Gastroesophageal sphincter (tissue), 4 donors: ENCODE measurements at regions not wholly inside any gene's neighbourhood (a gene's known extent, or its start where the extent isn't known, plus 50 kb on each side); places are given as distances from the start of the nearest gene placed in this dataset.
A peak's percentile ranks its signal among the peaks of the same experiment; 100 is the strongest.
"Not testable (repeated sequence)": the region's sequence is repeated elsewhere in the genome, so short reads cannot be mapped to it uniquely, and the experiment has no call there.

Source experiments
- ATAC-seq: fragments of 150-250 bp; one replicate; pipeline ENCODE4 v1.9.1; 2016; ENCODE audit warnings: mild to moderate bottlenecking, moderate library complexity
- H3K27ac ChIP-seq, 4 donors: fragments of 200-600 bp; sonication (generic) in 3 of 4; 1 replicate in 3 of 4; 2 replicates in 1 of 4; pipeline ENCODE4 v1.5.1; 2016 to 2019
- H3K27me3 ChIP-seq: fragments of 200-600 bp; sonication (generic); one replicate; pipeline ENCODE4 v1.5.1; 2019
- H3K36me3 ChIP-seq, 2 donors: fragments of 200-600 bp; sonication (generic); one replicate each; pipeline ENCODE4 v1.5.1; 2019; ENCODE audit warnings: control low read depth in 1 of 2
- H3K4me1 ChIP-seq, 3 donors: fragments of 200-600 bp; sonication (generic); 1 replicate in 2 of 3; 2 replicates in 1 of 3; pipeline ENCODE4 v1.5.1; 2016 to 2019; ENCODE audit warnings: control low read depth in 2 of 3
- H3K4me3 ChIP-seq, 2 donors: fragments of 200-600 bp; sonication (generic); one replicate each; pipeline ENCODE4 v1.5.1; 2019; ENCODE audit warnings: mild to moderate bottlenecking in 1 of 2, moderate library complexity in 1 of 2
- H3K9me3 ChIP-seq, 3 donors: fragments of 200-600 bp; sonication (generic); one replicate each; pipeline ENCODE4 v1.5.1; 2017 to 2019; ENCODE audit warnings: control low read depth in 2 of 3
- EP300 ChIP-seq: sonication (generic); formaldehyde crosslinking; IDR thresholded peaks from one replicate; pipeline ENCODE4 v1.6.1; 2017; ENCODE audit warnings: antibody characterized with exemption, mild to moderate bottlenecking
- POLR2A ChIP-seq, 2 donors: fragments of 450-650 bp; IDR thresholded peaks; one replicate each; pipeline ENCODE4 v1.6.1; 2017; ENCODE audit warnings: antibody characterized with exemption in 2 of 2, mild to moderate bottlenecking in 2 of 2, moderate library complexity in 1 of 2
- POLR2AphosphoS5 ChIP-seq: sonication (generic); formaldehyde crosslinking; IDR thresholded peaks from one replicate; pipeline ENCODE4 v1.6.1; 2017; ENCODE audit warnings: antibody characterized with exemption
- WGBS, 2 donors: methylation state at CpG; one replicate each; pipeline ENCODE4 v1.1.5; 2018; ENCODE audit warnings: low coverage in 1 of 2; 5-methylcytosine and 5-hydroxymethylcytosine counted together
- TF ChIP-seq, protein P1 (sequence below), 4 experiments: fragments of 200-600 bp in 2 of 4; fragments of 450-650 bp in 2 of 4; sonication (generic) in 1 of 4; IDR thresholded peaks; one replicate each; pipeline ENCODE4 v1.5.1; 2017 to 2019; ENCODE audit warnings: antibody characterized with exemption in 4 of 4, mild to moderate bottlenecking in 2 of 4, moderate library complexity in 2 of 4

GRCh38 chr16:61128545-61129323 is 907.5 kb downstream of the CDH8 start:
- Histone ChIP-seq H3K27me3 (no peaks in the 10 kb centered on the region), H3K36me3 (no peaks in the 10 kb centered on the region), H3K4me1 (no peaks in the 10 kb centered on the region), H3K9me3 (no peaks in the 10 kb centered on the region), H3K4me3 (no peak overlapping the region), H3K27ac (no peak overlapping the region)
- TF ChIP-seq EP300 (no peak), POLR2AphosphoS5 (no peak), POLR2A (IDR thresholded peaks at IDR 0.05) (no peak)
- TF ChIP-seq, protein P1, sequence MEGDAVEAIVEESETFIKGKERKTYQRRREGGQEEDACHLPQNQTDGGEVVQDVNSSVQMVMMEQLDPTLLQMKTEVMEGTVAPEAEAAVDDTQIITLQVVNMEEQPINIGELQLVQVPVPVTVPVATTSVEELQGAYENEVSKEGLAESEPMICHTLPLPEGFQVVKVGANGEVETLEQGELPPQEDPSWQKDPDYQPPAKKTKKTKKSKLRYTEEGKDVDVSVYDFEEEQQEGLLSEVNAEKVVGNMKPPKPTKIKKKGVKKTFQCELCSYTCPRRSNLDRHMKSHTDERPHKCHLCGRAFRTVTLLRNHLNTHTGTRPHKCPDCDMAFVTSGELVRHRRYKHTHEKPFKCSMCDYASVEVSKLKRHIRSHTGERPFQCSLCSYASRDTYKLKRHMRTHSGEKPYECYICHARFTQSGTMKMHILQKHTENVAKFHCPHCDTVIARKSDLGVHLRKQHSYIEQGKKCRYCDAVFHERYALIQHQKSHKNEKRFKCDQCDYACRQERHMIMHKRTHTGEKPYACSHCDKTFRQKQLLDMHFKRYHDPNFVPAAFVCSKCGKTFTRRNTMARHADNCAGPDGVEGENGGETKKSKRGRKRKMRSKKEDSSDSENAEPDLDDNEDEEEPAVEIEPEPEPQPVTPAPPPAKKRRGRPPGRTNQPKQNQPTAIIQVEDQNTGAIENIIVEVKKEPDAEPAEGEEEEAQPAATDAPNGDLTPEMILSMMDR (IDR thresholded peaks at IDR 0.05): no peak
- ATAC-seq: peak; percentile 39
- 80 to 85% methylated on average over 1 to 4 of the region's 54 CpGs for WGBS, 2 donors

DNA sequence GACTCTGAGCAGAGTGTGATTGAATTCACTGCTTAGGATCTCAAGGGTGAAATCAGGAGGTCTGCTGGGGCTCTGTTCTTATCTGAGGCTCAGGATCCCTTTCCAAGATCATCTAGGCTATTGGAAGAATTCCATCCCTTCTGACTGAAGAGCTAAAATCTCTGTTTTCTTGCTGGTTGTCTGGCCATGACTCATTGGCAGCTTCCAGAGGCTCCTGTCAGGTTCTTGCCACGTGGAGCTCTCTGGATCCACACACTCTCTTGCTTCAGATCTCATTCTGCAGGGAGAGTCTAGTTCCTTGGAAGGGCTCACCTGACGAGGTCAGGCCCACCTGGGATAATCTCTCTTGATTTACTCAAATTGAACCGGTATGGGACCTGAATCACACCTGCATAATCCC is 930.7 kb downstream of the CDH8 start:
- Histone ChIP-seq H3K27ac (no peak overlapping the region), H3K27me3 (no peaks in the 10 kb centered on the region), H3K4me1 (no peaks in the 10 kb centered on the region), H3K36me3 (no peaks in the 10 kb centered on the region), H3K9me3 (no peaks in the 10 kb centered on the region), H3K4me3 (no peak overlapping the region)
- ATAC-seq: no peak
- TF ChIP-seq POLR2AphosphoS5 (no peak), EP300 (no peak), POLR2A (IDR thresholded peaks at IDR 0.05) (no peak)
- TF ChIP-seq, protein P1 (IDR thresholded peaks at IDR 0.05): no peak
- 58 to 71% methylated on average over 3 of the region's 3 CpGs for WGBS, 2 donors

DNA sequence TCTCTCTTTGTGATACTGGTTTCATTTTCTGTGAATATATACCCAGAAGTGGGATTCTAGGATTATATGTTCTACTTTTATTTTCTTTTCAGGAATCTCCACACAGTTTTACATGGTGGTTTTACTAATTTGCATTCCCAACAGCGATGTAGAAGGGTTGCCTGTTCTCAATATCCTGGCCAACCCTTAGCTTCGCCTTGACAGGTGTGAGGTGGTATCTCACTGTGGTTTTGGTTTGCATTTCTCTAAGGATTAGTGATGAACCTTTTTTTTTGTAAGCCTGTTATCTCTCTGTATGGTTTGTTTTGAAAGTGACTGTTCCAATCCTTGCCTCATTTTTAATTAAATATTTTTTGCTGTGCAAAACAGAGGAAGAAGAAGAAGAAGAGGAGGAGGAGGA is 937.7 kb downstream of the CDH8 start:
- ATAC-seq: no peak
- Histone ChIP-seq H3K4me1 (no peaks in the 10 kb centered on the region), H3K27me3 (no peaks in the 10 kb centered on the region), H3K36me3 (no peaks in the 10 kb centered on the region), H3K4me3 (no peak overlapping the region), H3K27ac (no peak overlapping the region), H3K9me3 (no peaks in the 10 kb centered on the region)
- TF ChIP-seq POLR2A (IDR thresholded peaks at IDR 0.05): no peak
- no peak for TF ChIP-seq EP300
- TF ChIP-seq, protein P1 (IDR thresholded peaks at IDR 0.05): no peak
- no peak for TF ChIP-seq POLR2AphosphoS5
- WGBS, 2 donors: 70 to 83% methylated on average over 1 to 2 of the region's 2 CpGs

DNA sequence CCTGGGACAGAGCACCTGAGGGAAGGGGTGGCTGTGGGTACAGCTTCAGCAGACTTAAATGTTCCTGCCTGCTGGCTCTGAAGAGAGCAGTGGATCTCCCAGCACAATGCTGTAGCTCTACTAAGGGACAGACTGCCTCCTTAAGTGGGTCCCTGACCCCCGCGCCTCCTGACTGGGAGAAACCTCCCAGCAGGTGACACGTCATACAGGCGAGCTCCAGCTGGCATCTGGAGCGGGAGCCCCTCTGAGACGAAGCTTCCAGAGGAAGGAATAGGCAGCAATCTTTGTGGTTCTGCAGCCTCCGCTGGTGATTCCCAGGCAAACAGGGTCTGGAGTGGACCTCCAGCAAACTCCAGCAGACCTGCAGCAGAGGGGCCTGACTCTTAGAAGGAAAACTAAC is 944.9 kb downstream of the CDH8 start:
- ATAC-seq, H3K36me3 ChIP-seq, H3K9me3 ChIP-seq, H3K27me3 ChIP-seq, H3K4me3 ChIP-seq, H3K4me1 ChIP-seq, H3K27ac ChIP-seq: not testable (repeated sequence)
- no CpG with 5 or more reads among the region's 7 CpGs for WGBS, 2 donors

- 42 to 60% methylated on average over 1 of the region's 1 CpG for WGBS, 2 donors
- no peaks in the 10 kb centered on the region for H3K9me3 ChIP-seq
- H3K4me1 ChIP-seq: no peaks in the 10 kb centered on the region
- no peak overlapping the region for H3K4me3 ChIP-seq
- H3K27ac ChIP-seq: no peak overlapping the region
- H3K36me3 ChIP-seq: no peaks in the 10 kb centered on the region
- no peaks in the 10 kb centered on the region for H3K27me3 ChIP-seq
- TF ChIP-seq, protein P1 (IDR thresholded peaks at IDR 0.05): no peak
- TF ChIP-seq POLR2A (IDR thresholded peaks at IDR 0.05): no peak
- no peak for ATAC-seq
Measured at GRCh38 chr16:61083711-61084110, 952.5 kb downstream of the CDH8 start.
